Activated CD4-positive, alpha-beta T cell treated with anti-CD3 and anti-CD28 coated beads, Interleukin-10, Interleukin-2, amounts not matched to agents 100 ng/mL and 50 ng/mL, durations not matched to agents 16 hours and 8 hours (primary cell): ENCODE measurements at regions not wholly inside any gene's neighbourhood (a gene's known extent, or its start where the extent isn't known, plus 50 kb on each side); places are given as distances from the start of the nearest gene placed in this dataset.

Source experiments
- DNase-seq: peaks from one replicate; pipeline ENCODE4 v3.0.0-alpha.2; 2020

- DNase-seq: no peak
Measured at GRCh38 chr2:41943159-41943558, 104.7 kb upstream of the PKDCC start.

GRCh38 chr2:41944220-41944880 is 103.5 kb upstream of the PKDCC start:
- DNase-seq: no peak

DNA sequence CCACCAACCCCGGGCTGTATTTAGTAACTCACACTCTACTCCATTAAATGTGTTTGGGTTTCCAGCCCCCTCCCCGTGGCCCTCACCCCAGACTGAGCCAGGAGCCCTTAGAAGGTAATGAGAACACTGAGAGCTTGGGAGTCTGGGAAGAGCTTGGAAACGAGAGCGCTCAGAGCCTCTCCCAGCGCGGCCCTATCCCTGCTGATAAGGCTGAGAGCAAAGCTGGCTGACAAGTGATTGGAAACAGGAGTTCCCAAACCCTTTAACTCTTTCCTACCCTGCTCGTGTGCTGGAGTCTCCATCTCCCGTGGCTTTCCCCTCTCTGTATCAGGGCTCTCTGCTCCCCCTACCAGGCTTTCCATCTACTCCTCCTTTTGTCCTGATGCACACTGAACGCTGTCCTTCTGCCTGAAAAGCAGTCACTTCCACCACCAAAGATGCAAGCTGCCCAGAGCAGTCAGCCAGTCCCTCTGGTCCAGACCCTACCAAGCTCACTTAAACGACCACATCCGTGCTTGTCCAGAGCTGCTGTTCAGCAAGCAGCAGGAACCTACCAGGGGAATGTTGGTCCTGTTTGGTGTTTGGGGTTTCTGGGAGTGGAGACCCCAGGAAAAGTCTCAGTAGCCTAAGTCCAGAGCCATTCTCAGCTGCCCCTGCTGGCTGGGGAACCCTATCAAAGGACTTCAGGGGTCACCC is 100.0 kb upstream of the PKDCC start:
- DNase-seq: no peak

DNA sequence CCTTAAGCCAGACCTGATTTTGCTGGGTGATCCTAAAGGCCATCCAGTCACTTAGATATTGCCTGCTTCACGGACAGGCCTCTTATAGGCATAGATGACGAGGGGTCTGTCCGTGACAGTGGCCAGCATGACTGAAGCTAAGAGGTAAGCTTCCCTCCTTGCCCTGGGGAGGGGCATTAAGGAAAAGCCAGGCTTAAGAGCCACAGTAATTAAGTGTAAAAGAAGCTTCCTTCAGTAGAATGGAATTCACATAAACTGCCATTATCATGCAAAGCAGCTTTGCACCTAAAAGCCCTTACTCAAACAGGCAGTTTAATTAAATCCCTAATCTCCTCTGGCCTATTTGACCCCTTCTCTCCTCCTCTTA is 99.4 kb upstream of the PKDCC start:
- no peak for DNase-seq

- DNase-seq: no peak
Measured at GRCh38 chr2:41949091-41949882, 98.5 kb upstream of the PKDCC start.

DNA sequence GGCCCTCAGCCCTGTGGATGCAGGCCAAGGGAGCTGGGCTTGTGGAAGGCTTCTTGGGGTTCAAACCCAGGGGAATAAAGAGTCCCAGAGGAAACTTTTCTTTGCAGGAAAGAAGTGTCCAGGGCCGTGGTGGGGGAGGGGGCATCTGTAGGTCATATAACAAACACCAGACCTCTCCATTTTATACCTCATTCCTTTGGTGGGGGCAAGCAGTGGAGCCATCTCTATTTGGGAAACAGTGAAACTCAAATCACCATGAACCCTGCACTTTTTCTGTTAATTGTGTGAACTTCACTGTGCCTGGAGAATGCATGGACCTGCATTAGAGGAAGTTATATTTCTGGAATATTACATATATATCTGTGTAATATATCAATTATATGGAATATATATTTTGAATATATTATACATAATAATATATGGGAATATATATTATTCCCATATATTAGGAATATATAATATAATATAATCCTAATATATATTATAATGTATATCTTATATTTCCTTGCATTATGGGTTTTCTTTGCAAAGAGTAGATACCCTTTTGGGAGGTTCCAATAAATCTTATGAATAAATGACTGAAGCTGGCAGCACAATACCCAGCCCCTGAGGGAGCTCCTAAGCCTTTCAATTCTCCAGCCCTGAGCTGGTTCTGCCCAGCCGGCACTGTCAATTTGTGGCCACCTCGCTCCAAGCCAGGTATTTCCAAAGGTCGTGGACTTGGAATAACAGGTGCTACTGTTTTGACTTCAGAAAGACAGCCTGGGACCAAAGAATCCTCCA is 97.7 kb upstream of the PKDCC start:
- DNase-seq: no peak

DNA sequence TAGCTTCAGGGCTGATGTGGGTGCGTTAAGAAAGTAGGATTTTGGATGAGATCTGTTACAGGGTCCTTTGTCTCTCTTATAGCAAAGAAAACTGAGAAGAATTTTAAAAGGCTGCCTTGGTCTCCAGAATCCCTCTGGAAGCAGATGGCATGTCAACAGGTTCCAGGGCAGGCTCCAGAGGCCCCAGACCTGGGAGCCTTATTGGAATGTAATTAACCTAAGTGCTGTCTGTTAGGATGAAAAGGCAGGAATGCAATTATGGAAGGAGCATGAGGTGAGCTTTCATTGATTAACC is 97.2 kb upstream of the PKDCC start:
- DNase-seq: no peak

DNA sequence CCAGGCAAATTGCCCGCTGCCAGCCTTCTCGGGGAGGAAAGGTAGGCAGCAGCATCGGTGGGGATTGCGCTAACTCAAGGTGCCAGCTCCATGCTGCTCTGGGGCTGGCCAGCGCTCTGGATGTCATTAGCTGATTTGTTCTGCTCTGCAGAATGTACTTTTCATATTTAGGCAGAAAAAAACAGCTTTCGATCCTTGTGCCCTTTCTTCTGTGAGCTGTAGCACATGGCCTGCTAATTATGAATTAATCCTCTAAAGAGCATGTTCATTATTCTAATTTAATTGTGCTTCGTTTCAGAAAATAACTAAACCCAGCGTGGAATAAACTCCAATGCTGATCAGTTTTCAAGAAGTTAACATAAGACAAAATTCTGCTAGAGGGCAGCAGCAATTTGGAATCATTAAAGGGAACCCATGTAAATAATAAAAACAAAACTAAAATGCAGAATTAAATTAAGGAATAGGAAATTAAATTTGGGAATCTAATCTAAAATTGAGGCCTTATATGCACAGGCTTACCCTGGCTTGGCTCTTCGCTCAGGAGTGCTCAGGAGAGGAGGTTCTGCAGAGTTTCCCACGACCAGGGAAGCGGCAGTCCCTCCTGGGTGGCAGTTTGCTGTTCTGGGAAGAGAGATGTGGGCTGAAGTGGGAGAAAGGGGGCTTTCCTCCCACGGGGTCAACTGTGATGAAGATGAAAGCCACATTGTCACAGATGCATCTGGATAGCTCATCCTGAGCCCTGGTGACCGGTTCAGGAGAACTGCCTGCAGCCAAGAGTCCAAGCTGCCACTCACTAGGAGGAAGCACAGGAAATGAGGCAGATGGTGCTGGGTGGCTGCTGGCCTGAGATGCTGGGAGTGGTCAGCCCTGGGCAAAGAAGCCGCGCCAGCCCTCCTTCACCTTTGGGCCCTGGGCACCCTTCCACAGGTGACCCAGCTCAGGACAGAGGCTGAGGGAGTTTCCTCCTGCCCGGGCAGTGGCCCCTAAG is 93.2 kb upstream of the PKDCC start:
- no peak for DNase-seq

- no peak for DNase-seq
Measured at GRCh38 chr2:41955316-41956043, 92.3 kb upstream of the PKDCC start.

DNA sequence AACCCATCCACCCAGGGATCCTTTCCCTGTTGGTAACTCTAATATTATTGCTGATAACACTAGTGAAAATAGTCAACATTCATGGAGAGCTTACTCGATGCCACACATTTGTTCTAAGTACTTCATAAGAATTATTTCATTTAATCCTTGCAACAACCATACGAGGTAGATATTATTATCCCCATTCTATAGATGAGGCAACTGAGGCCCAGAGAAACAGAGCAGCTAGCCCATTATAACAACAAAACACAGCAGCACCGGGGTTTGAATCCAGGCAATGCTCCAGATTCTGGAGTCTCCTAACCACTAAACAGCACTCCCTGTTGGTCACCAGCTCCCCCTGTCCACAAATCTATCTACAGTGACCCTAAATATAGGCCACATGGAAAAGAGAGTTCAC is 90.4 kb upstream of the PKDCC start:
- no peak for DNase-seq

DNA sequence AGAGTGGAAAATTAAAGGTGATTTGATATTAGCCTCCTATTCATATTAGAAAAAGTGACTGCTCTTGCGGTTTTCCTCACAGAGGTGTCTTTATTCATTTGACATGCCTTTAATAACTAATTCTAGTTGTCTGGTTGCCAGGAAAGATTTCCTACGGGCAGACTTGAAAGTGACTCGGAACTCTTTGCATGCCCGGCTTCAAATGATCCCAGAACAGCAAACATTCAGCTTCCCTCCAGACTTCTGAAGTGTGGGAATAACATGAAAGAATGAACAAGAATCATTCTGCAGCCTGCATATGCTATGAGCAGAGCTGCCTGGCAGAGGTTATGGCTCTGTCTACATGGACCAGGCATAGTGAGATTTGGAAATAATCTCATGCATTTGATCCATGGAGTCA is 89.6 kb upstream of the PKDCC start:
- no peak for DNase-seq

DNA sequence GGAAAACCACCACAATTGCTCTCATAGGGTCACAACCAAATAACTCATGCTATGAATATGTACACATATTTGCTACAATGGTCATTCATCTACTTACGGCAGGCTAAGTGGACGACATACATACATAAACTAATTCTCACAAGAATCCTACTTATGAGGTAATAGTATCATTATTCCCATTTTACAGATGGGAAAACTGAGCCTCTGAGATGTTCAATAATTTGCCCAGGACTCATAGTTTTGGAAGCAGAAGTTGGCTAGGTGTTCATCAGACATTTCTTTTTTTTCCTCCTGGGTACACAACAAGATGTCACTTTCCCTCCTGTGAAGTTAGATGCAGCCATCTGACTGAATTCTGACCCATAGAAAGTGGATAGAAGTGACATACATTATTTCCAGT is 89.0 kb upstream of the PKDCC start:
- no peak for DNase-seq

GRCh38 chr2:41959760-41960159 is 88.1 kb upstream of the PKDCC start:
- DNase-seq: no peak

DNA sequence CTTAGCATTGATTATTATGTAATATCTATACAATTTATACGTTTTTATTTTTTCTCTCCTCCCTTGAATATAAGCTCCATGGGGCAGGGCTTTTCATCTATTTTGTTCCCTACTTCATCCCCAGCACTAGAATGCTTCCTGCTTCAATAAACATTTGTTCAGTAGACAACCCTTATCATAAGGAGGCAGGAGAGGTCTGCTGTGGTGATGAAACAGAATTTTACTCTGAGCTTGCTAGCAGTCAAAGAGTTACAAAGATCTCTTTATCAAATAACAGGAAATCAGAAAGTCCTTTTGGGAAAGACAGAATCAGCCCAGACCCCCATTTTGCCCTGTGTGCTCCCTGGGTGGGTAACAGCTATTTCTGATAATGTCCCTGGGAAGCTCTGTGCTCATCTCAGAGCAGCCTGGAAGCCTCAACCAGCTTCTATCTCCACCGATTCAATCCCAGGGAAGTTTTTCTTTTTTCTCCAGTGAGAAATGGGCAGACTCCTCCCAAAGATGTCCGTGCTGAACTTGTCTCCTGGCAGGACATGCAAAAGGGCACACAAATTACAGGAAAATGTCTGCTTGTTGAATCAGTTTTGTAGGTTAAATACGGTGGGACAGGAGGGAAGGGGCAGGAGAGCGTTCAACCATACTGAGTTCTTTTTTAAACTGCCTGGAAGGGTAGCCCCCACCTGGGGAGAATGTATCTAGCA is 84.7 kb upstream of the PKDCC start:
- no peak for DNase-seq

DNA sequence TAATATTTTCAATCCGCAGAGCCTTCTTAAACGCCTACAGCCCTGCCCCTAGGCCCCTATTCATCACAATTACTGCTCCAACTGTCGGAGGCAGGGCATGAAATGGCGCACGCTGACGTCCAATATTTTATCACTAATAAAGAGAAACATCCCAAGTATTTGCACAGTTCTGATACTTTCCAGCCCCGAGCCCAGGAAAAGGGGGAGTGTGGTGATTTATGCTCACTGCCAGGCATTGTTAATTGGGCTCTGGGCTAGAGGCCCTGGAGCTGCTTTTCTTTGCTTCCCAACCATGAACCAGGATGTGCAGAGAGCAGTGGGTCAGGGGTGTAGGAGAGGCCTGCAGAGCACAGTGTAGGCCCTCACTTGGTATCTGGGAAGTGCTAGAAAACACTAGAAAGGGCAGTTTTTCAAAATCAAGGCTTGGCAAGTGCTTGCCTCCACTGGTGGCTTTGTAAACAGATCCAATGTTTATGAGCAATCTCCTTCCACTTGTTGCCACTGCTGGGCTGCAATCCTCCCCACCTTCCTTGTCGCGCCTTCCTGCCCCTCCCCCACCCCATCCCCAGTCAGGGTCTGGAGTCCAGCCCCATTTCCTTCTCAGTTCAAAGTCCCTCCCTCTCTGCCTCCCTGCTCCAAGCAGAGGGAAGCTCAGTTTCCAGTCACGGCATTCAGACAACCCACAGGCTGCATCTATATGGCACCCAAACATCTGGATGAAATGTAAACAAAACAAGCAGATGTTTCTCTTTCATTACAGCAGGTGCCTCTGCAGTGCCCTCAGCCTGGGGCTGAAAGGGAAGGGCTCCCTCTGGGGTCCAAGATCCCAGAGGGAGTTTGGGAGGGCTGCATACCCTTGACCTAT is 83.9 kb upstream of the PKDCC start:
- DNase-seq: no peak

DNA sequence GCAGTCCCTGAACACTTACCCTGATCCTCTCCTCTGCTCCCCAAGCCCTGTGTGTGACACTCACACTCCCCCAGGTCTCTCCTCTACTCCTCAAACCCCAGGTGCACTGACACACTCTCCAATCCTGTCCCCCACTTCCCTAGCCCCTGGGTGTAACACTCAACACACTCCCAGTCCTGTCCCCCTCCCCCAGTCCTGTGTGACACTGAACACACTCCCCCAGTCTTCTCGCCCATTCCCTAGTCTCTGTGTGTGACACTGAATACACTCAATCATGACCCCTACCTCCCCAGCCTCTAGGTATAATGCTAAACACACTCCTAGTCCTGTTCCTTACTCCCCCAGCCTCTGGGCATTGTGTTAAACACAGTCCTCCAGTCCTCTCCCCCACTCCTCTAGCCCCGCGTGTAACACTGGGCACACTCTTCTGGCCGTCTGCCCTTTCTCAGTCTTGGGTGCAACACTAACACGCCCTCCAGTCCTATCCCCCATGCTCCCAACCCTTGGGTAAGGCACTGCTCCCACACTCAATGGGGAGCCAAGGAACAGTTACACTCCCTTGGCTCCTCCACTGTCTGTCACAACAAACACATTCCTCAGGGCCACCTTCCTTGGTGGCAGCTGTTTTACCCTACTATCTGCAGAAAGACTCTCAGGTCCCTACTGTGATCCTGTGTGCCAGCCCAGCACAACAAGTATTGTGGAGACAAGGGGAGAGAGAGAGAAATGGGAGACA is 82.5 kb upstream of the PKDCC start:
- DNase-seq: no peak

DNA sequence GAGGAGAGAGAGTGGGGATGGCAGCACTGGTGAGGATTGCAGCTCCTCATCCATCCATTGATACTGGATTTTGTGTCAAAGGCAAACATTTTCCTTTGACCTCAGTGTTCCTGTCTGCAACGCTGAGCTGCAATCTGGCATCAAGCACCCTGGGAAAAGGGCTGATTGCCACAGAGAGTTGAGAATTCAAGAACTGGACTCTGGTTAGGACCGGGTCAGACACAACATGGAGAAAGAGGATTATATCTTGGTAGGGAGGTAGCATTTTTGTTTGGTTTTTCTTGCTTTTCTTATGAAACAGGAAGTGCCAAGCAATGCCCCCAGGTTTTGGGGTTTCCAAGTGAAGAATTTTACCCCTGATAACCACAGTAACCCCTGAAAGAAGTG is 81.9 kb upstream of the PKDCC start:
- no peak for DNase-seq

- DNase-seq: no peak
Measured at GRCh38 chr2:41966431-41966893, 81.4 kb upstream of the PKDCC start.

DNA sequence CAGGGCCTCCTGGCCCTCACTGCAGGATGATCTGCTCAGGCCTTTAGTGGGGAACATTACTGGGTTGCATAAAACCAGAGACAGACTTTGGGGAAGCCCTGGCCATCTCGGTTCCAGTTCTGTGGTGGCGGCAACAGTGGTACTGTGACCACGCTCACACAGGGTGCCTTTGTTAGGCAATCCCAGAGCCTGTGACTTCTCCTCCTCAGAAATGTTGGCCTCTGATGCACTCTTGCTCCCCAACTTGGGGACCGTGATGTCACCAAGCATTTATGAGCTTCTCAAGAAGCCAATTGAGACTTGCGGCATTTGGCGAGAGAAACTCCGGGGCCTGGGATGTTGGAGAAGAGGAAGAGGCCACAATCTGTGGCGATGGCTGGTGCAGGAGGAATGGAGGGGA is 80.9 kb upstream of the PKDCC start:
- no peak for DNase-seq
